NCI-H146 treated with DMSO at 0.1 percent for 48 hours (cell line): ENCODE measurements at regions not wholly inside any gene's neighbourhood (a gene's known extent, or its start where the extent isn't known, plus 50 kb on each side); places are given as distances from the start of the nearest gene placed in this dataset.
"Not testable (repeated sequence)": the region's sequence is repeated elsewhere in the genome, so short reads cannot be mapped to it uniquely, and the experiment has no call there.

Experiments used
- DNase-seq: peaks from one replicate; lab custom pipeline; 2025; ENCODE audit not compliant: unreplicated experiment; lab: John Stamatoyannopoulos, UW

GRCh38 chr3:67145738-67146137 is 147.6 kb downstream of the KBTBD8 start:
- no peak for DNase-seq

- DNase-seq = no peak
Measured at GRCh38 chr3:67154429-67154828, 156.3 kb downstream of the KBTBD8 start.

GRCh38 chr3:67167481-67167880 is 169.4 kb downstream of the KBTBD8 start:
- DNase-seq = no peak

GRCh38 chr3:67171841-67172240 is 173.7 kb downstream of the KBTBD8 start:
- DNase-seq = no peak

GRCh38 chr3:67173130-67173529 is 175.0 kb downstream of the KBTBD8 start:
- DNase-seq = not testable (repeated sequence)

GRCh38 chr3:67176396-67176795 is 178.3 kb downstream of the KBTBD8 start:
- DNase-seq = no peak

- no peak for DNase-seq
Measured at GRCh38 chr3:67192466-67192865, 194.4 kb downstream of the KBTBD8 start.

- peak; percentile 0 for DNase-seq
Measured at GRCh38 chr3:67196677-67197076, 198.6 kb downstream of the KBTBD8 start.

GRCh38 chr3:67198374-67198773 is 200.3 kb downstream of the KBTBD8 start:
- no peak for DNase-seq

- no peak for DNase-seq
Measured at GRCh38 chr3:67200618-67201017, 202.5 kb downstream of the KBTBD8 start.

GRCh38 chr3:67201026-67201425 is 202.9 kb downstream of the KBTBD8 start:
- no peak for DNase-seq

- DNase-seq = no peak
Measured at GRCh38 chr3:67202053-67202452, 203.9 kb downstream of the KBTBD8 start.

- DNase-seq = no peak
Measured at GRCh38 chr3:67204951-67205350, 206.8 kb downstream of the KBTBD8 start.

- DNase-seq = no peak
Measured at GRCh38 chr3:67215690-67216089, 217.6 kb downstream of the KBTBD8 start.

GRCh38 chr3:67227030-67227429 is 228.9 kb downstream of the KBTBD8 start:
- no peak for DNase-seq

GRCh38 chr3:67228136-67228535 is 230.0 kb downstream of the KBTBD8 start:
- DNase-seq = no peak

- no peak for DNase-seq
Measured at GRCh38 chr3:67232642-67233041, 234.5 kb downstream of the KBTBD8 start.

- no peak for DNase-seq
Measured at GRCh38 chr3:67239353-67239752, 241.2 kb downstream of the KBTBD8 start.

GRCh38 chr3:67241084-67241483 is 243.0 kb downstream of the KBTBD8 start:
- no peak for DNase-seq

- no peak for DNase-seq
Measured at GRCh38 chr3:67244130-67244529, 246.0 kb downstream of the KBTBD8 start.

GRCh38 chr3:67245545-67245944 is 247.4 kb downstream of the KBTBD8 start:
- DNase-seq = no peak

- no peak for DNase-seq
Measured at GRCh38 chr3:67248726-67249125, 250.6 kb downstream of the KBTBD8 start.

GRCh38 chr3:67252906-67253305 is 254.8 kb downstream of the KBTBD8 start:
- DNase-seq = not testable (repeated sequence)
